T-helper 9 cell (primary cell): ENCODE measurements at regions not wholly inside any gene's neighbourhood (a gene's known extent, or its start where the extent isn't known, plus 50 kb on each side); places are given as distances from the start of the nearest gene placed in this dataset.
"Not testable (repeated sequence)": the region's sequence is repeated elsewhere in the genome, so short reads cannot be mapped to it uniquely, and the experiment has no call there.

Experiments
- DNase-seq: peaks from one replicate; pipeline ENCODE4 v3.0.0-alpha.2; 2020

DNA sequence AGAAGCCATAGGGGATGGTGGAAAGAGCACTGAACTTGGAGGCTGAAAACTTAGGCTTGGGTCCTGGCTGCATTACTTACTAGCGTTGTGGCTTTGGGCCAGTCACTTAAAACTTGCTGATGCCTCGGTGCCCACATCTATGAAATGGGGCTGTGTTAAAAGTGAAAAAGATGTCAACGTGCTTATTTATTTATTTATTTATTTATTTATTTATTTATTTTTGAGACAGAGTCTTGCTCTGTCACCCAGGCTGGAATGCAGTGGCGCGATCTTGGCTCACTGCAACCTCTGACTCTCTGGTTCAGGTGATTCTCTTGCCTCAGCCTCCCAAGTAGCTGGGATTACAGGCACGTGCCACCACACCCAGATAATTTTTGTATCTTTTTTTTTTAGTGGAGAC is 94.3 kb downstream of the MRM1 start:
- not testable (repeated sequence) for DNase-seq

DNA sequence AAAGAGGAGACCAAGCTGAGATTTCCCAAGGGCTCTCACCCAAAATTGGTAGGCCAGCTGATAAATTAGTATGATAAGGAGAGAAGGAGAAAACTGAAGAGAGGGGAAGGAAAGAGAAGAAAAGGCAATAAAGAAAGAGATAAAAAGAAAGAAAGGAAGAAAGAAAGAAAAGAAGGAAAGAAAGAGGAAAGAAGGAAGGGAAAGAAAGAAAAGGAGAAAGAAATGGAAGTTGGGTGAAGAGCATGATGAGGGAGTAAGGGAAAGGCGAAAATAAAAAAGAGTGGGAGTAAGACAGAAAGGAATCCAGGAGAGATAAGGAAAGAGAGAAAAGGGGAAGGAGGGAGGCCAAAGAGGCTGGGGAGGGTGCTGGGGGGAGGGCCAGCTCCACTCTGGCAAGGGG is 95.4 kb downstream of the MRM1 start:
- no peak for DNase-seq

GRCh38 chr17:36697903-36698530 is 96.6 kb downstream of the MRM1 start:
- no peak for DNase-seq

DNA sequence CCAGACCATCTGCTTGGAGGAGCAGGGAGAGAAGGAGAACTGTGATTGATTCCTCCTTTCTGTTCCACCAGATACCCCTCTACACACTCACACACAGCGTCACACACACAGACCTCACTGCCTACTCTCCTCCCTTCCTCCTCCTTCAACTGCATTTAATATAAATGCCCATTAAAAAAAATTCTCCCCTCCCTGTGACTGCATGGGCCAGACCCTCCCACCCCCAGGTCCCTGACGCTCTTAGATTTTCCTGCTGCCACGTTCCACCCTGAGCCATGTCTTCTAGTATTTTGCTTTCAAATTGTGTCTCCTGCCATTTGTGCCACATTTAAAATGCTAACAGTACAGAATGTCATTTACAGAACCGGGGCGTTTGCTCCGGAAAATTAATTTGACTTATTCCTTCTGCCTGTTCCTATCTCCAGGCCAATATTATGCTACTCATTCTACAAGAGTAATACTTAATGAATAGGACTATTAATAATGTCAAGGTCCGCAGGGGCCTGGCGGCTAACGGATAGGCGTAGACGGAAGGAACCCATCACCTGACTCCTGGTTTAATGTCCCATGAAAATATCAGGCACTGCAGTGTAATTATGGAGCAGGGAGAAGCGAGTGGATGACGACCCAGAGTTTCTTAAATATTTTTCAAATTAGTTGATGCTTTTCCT is 100.2 kb downstream of the MRM1 start:
- no peak for DNase-seq

- DNase-seq: no peak
Measured at GRCh38 chr17:36702636-36703035, 101.3 kb downstream of the MRM1 start.

DNA sequence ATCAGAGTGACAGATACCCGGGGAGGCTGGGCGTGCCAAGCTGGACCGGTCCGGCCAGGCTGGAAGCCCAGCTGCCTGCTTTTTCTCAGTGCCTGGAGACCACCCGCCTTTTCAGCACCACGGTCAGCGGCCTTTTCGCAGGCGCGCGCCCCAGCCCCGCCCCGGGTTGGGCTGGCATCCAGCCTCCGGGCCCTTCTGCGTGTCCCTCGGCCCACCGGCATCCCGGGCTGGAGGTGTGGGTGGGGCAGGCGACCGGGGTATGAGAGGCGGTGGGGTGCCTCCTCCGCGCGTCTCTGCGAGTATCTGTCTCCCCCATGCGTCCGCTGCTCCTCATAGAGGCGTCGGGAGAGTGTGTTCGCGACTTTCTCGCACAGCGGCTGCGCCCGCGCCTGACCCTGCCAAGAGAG is 102.5 kb downstream of the MRM1 start:
- DNase-seq: peak; percentile 44

DNA sequence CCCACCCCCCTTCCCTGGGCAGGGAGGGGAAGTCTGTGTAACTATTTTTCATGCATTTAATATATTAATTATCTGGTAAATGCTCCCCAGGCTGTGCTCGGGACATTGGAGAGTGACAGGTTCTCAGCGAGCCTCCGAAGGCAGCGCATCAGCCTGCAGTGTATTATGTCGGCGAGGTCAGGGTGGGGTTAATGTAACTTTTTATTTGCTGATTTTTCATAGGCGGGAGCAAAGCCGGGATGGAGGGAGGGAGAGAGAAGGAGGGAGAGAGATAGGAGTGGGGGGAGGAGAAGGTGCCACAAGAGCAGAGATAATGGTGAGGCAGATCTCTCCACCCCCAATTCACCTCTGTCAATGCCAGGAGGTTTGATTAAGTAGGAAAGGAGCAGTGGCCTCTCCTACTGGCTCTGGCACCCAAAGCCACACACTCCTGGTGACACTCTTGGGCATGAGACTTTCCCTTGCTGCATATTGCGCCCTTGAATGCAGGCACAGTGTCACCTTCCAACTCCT is 104.0 kb downstream of the MRM1 start:
- DNase-seq: no peak

DNA sequence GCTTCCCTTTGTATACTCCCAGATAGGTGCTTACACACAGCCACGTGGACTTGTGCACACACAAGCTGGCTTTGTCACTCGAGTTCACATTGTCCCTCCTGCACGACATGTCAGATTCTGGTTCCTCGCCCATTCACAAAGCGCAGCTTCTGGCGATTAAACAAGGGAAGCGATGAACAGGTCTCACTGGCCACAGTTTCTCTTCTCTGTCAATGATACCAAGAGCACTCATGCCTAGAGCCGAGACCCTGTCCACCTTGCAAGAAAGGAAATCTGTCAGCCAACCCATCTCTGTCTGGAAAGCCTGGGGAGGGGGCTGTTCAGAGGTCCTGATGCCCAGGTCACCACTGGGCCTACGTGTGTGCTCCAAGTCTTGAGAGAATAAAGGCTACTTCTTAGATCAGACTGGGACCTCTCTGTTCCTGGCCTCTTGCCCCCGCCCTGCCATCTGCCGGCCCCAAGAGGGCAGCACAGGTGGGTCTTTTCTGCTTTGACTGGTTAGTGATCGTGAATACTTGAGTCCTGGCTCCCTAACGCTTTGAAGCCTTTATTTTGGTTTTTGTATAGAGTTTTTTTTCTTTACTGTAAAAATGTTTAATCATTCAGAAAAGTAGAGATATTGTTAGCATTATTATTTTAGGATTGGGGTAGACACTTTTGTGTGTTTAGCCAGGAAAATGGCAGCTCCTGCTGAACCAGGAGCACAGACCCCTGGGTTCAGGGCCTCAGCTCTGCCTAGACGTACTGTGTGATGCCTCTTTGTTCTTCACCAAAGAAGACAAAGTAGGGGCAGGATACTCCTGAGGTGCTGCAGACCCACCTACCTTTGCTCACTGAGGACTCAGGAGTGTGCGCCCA is 104.7 kb downstream of the MRM1 start:
- peak; percentile 21 for DNase-seq

GRCh38 chr17:36707904-36708303 is 106.5 kb downstream of the MRM1 start:
- no peak for DNase-seq

DNA sequence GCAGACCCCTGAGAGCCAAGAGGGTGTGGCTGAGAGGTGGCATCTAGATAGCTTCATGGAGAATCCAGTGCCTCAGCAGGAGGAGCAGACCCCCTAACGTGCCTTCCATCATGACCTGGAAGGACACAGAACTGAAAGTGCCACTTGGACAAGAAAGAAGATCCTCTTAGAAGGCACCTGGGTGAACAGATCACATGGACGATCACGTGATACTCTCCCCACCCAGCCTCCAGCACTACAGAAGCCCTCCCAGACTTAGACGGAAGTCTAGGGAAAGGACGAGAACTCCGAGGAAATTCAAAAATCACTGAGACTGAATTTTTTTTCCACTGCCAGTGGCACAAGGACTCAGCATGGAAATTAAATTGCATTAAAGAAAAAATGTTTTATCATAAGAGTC is 113.4 kb downstream of the MRM1 start:
- no peak for DNase-seq

- no peak for DNase-seq
Measured at GRCh38 chr17:36715951-36716350, 114.6 kb downstream of the MRM1 start.

DNA sequence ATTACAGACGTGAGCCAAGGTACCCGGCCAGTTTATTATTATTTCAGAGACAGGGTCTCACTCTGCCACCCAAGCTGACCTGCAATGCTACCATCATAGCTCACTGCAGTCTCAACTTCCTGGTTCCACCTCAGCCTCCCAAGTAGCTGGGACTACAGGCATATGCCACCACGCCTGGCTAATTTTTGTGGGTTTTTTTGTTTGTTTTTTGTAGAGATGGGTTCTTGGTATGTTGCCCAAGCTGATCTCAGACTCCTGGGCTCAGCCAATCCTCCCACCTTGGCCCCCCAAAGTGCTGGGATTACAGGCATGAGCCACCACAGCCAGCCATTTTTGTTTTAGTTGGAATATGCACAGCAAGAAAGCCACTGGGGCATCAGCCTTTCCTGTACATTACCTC is 115.7 kb downstream of the MRM1 start:
- no peak for DNase-seq

DNA sequence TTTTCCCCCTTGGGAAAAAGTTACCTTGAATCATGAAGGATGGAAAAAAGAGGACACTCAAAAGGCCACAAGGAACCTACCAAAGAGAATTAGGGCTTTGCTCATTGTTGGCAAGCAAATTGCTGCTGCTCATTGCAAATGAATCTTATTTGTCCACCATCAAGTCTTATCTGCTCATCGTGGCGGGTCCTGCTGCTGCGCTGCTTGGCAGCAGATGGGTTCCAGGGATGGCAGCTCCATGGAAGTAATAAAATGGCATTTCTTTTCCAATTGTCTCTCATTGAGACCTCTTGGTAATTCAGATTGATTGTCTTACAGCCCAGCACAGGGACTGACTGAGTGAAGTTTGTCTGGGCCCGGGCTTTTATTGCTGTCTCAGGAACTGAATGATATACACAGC is 118.7 kb downstream of the MRM1 start:
- DNase-seq: no peak

DNA sequence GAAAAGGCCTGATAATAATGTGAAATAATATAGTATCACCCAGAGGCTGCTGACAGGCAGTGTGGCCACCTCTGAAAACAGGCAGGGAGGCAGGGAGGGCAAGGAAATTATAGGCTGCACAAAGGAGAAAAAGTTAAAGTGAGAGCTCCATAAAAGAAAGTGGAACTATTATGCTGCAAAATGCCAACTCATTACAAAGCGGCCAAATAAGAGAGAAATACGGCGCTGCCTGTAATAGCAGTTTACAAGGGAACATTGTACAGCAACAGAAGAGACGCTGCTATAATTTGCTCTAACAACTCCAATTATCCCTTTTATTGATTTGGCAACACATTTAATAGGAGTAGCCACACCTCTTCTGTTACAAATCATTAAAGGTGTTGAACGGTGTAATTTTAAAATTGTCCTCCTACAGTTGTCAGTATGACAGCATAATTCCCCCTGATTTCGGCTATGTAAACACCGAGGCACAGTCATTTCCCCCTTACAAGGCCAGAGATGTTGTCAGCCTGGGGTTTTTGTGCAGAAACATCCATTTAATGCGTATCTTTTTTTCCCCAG is 120.3 kb downstream of the MRM1 start:
- DNase-seq: no peak

DNA sequence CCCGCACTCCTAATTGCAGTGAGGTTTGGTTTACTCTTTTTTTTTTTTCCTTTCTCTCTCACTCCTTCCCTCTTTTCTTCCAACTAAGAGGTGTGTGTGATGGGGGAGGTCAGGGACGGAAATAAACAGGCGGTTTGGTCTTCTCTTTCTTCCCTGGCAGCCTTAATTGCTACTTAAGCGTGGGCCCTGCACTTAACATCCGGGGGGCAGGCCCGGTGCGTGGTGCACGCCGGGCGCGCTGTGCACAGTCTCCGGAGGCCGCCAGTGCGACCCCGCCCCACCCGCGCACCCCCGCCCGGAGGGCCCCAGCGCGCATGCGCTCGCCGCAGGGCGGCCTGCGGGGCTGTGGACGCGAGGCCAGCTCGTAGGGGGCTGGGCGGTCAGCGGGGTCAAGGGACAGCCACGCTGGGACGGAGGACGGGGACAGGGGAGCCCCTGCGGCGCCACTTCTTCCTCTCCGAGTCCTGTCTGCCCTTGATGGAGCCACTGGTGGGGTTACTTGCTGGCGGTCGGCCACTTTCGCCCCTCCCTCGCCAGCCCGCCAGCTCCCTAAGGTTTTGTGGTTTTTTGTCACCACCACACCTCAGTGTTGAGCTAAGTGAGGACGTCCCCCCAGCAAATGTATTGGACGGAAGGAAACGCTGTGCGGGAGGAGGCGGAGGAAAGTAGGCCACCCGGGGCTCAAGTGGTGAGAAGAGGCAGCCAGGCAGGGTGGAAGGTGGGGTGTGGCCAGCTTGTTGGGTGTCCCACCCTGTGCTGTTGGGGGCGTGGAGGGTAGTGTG is 120.9 kb downstream of the MRM1 start:
- DNase-seq: peak; percentile 54

DNA sequence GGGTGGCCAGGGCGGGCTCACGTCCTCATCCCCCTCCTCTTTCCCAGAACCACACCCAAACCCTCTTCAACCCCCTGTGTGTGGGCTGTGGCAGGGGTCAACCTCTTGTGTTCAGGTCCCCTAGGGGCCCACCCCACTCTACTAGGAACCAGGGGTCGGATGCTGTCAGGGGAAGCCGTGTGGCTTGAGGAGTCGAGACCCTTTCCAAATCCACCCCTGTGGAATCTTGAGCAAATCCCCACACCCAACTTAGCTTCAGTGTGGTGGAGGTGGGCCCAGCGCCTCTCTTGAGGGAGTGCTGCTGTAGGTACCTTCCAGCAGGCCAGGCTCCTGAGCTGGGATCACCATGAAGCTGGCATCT is 121.5 kb downstream of the MRM1 start:
- DNase-seq: no peak

- no peak for DNase-seq
Measured at GRCh38 chr17:36723459-36724025, 122.2 kb downstream of the MRM1 start.

DNA sequence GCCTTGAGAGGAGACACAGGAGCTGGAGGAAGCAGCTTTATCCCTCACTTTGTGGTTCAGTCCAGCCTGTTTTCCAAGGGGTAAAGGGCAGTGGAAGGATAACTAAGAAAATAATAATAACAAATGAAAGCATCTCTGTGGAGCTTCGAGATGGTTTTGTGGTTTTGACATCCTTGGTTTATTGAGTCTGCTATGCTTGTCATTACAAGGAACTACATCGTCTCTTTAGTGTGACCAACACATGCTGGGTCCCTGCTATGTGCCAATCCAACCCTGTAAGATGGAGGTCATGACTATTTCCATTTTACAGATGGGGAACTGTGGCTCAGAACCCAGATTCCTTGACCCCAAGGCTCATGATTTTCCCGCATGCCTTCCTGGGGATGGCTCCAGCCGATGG is 124.8 kb downstream of the MRM1 start:
- no peak for DNase-seq

DNA sequence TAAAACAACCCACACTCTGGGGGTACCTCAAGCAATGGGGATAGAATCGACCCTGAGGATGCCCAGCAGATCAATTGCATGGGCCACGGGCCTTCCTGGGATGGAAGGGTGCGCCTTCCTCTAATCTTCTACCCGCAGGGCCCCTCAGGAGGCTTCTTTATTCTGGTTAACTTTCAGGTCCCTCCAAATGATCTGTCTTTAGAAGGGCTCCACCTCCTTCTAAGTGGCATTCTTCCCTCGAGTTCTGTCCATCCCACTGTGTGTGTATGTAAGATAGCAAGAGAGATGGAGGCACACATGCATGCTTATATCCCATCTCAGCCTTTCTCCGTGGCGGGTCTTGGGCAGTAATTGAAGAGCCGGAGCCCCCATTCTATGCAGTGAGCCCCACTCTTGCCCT is 125.7 kb downstream of the MRM1 start:
- DNase-seq: no peak

GRCh38 chr17:36727577-36727976 is 126.2 kb downstream of the MRM1 start:
- DNase-seq: no peak

DNA sequence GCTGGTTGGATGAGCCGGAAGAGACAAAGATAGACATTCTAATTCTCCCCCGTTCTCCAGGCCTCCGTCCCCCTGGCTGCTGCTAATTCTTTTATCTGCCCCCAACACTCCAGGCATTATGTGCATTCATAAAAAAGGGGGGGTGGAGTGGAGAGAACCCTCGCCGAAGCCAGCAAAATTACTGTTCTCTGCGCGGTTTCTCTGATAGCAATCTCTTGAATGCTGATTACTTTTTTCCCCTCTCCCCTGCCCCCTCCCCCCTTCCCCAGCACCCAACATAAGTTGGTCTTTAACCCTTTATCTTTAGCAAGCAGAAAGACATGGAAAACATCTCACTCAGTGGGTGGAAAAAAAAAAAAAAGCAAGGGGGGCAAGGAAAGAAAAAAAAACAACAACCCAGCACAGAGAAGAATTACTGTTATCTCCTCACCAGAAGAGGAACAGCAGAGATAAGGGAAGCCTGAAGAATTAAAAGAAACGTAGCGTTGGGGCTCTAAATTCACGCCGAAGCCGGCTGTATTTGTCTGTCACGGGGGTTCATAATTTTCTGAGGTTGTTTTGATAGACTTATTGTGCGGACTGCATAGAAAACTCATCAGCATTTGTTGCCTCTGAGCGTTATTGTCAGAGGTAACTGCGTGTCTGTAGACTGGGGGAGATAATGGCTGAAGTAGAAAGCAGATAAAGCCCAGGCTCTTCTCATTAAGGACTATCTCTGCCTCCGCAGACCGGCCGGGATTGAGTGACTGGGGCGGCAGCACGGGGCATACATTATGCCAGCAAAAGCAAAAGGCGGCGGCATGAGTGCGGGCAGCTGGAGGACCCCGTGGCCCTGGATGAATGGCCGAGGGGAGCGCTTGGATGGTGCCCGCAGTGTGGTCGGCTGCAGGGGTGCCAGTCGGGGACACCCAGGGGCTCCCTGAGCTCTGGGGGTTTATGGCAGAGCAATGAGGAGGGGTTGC is 126.9 kb downstream of the MRM1 start:
- no peak for DNase-seq
